ENCODE measurements at regions not wholly inside any gene's neighbourhood (a gene's known extent, or its start where the extent isn't known, plus 50 kb on each side); places are given as distances from the start of the nearest gene placed in this dataset.

- no peak for TF ChIP-seq CTCF (conservative IDR thresholded peaks at IDR 0.05)
- Mint-ChIP-seq H3K36me3 (ENCODE audit: low read depth) (no peaks in the 10 kb centered on the region), H3K27me3 (ENCODE audit: insufficient read depth) (no peaks in the 10 kb centered on the region), H3K27ac (no peak overlapping the region), H3K4me1 (peaks cover 32% of the 10 kb centered on the region), H3K4me3 (no peak overlapping the region), H3K9me3 (peaks cover 3% of the 10 kb centered on the region)
- Histone ChIP-seq H3K9ac (ENCODE audit: extremely low read depth, low read length, poor library complexity, severe bottlenecking) (no peak overlapping the region), H3K27me3 (ENCODE audit: control insufficient read depth, insufficient read depth, low read length, poor library complexity, severe bottlenecking) (no peaks in the 10 kb centered on the region), H3K36me3 (ENCODE audit: control insufficient read depth, insufficient read depth, low read length) (no peaks in the 10 kb centered on the region), H3K4me3 (ENCODE audit: low read length) (no peak overlapping the region), H3K9me3 (ENCODE audit: control insufficient read depth, low read length) (no peaks in the 10 kb centered on the region), H3K27ac (ENCODE audit: low read depth, low read length) (peak overlapping the region; percentile 81), H3K4me1 (ENCODE audit: control insufficient read depth, insufficient read depth, low read length) (peaks cover 6% of the 10 kb centered on the region)
- 68% methylated on average over 2 of the region's 4 CpGs; no CpG with 5 or more reads in 1 of the 2 experiments for WGBS, 2 experiments (ENCODE audit: insufficient coverage in 1 of 2, insufficient read length in 1 of 2)
- no peak for DNase-seq
These were observed 56.2 kb upstream of the CCDC160 start for GRCh38 chrX:134180601-134181274.

- 5% methylated on average over 2 of the region's 2 CpGs; no CpG with 5 or more reads in 1 of the 2 experiments for WGBS, 2 experiments (ENCODE audit: insufficient coverage in 1 of 2, insufficient read length in 1 of 2)
- no peaks in the 10 kb centered on the region for H3K27me3 Mint-ChIP-seq (ENCODE audit: insufficient read depth)
- DNase-seq, result peak; percentile 64
- Histone ChIP-seq H3K36me3 (ENCODE audit: control insufficient read depth, insufficient read depth, low read length) (no peaks in the 10 kb centered on the region), H3K9me3 (ENCODE audit: control insufficient read depth, low read length) (no peaks in the 10 kb centered on the region), H3K27ac (ENCODE audit: low read depth, low read length) (peak overlapping the region; percentile 81), H3K4me3 (ENCODE audit: low read length) (no peak overlapping the region), H3K27me3 (ENCODE audit: control insufficient read depth, insufficient read depth, low read length, poor library complexity, severe bottlenecking) (no peaks in the 10 kb centered on the region), H3K4me1 (ENCODE audit: control insufficient read depth, insufficient read depth, low read length) (peaks cover 6% of the 10 kb centered on the region), H3K9ac (ENCODE audit: extremely low read depth, low read length, poor library complexity, severe bottlenecking) (no peak overlapping the region)
- no peak overlapping the region for H3K4me3 Mint-ChIP-seq
- no peak overlapping the region for H3K27ac Mint-ChIP-seq
- TF ChIP-seq CTCF (conservative IDR thresholded peaks at IDR 0.05), result no peak
- H3K4me1 Mint-ChIP-seq, result peaks cover 34% of the 10 kb centered on the region
- no peaks in the 10 kb centered on the region for H3K36me3 Mint-ChIP-seq (ENCODE audit: low read depth)
- peaks cover 3% of the 10 kb centered on the region for H3K9me3 Mint-ChIP-seq
These were observed 55.7 kb upstream of the CCDC160 start for GRCh38 chrX:134181275-134181660.

- 60 to 95% methylated on average over 1 to 6 of the region's 6 CpGs for WGBS, 2 experiments (ENCODE audit: insufficient coverage in 1 of 2, insufficient read length in 1 of 2)
- peaks cover 38% of the 10 kb centered on the region for H3K4me1 Mint-ChIP-seq
- peaks cover 6% of the 10 kb centered on the region for H3K4me1 ChIP-seq (ENCODE audit: control insufficient read depth, insufficient read depth, low read length)
These were observed 53.3 kb upstream of the CCDC160 start for GRCh38 chrX:134183665-134184064.

More at GRCh38 chrX:134183665-134184064, 53.3 kb upstream of the CCDC160 start:
- TF ChIP-seq CTCF (conservative IDR thresholded peaks at IDR 0.05), result no peak
- H3K27me3 ChIP-seq (ENCODE audit: control insufficient read depth, insufficient read depth, low read length, poor library complexity, severe bottlenecking), result no peaks in the 10 kb centered on the region
- Mint-ChIP-seq H3K36me3 (ENCODE audit: low read depth) (no peaks in the 10 kb centered on the region), H3K27me3 (ENCODE audit: insufficient read depth) (no peaks in the 10 kb centered on the region), H3K27ac (no peak overlapping the region), H3K4me3 (no peak overlapping the region), H3K9me3 (peaks cover 3% of the 10 kb centered on the region)
- no peaks in the 10 kb centered on the region for H3K36me3 ChIP-seq (ENCODE audit: control insufficient read depth, insufficient read depth, low read length)
- H3K9me3 ChIP-seq (ENCODE audit: control insufficient read depth, low read length), result no peaks in the 10 kb centered on the region
- H3K9ac ChIP-seq (ENCODE audit: extremely low read depth, low read length, poor library complexity, severe bottlenecking), result no peak overlapping the region
- H3K27ac ChIP-seq (ENCODE audit: low read depth, low read length), result no peak overlapping the region
- H3K4me3 ChIP-seq (ENCODE audit: low read length), result no peak overlapping the region
- DNase-seq, result no peak
